ENCODE measurements at regions not wholly inside any gene's neighbourhood (a gene's known extent, or its start where the extent isn't known, plus 50 kb on each side); places are given as distances from the start of the nearest gene placed in this dataset.
"Not testable (repeated sequence)": the region's sequence is repeated elsewhere in the genome, so short reads cannot be mapped to it uniquely, and the experiment has no call there.

DNA sequence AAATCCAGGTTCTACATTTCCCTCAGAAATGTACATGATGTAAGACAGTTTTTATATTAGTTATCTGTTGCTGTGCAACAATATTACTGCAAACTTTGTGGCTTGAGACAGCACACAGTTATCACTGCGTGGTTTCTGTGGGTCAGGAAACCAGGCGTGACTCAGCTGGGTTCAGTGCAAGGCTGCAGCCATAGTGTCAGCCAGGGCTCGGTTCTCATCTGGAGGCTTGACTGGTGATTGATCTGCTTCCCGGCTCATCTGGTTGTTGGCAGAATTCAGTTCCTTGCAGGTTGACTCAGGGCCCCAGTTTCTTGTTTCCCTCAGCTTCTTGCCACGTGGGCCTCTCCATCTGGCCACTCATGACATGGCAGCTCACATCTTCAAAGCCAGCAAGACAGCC, 146.8 kb upstream of the ROPN1B start:
- peak; percentile 3 for DNase-seq (ENCODE audit: low read depth)

DNA sequence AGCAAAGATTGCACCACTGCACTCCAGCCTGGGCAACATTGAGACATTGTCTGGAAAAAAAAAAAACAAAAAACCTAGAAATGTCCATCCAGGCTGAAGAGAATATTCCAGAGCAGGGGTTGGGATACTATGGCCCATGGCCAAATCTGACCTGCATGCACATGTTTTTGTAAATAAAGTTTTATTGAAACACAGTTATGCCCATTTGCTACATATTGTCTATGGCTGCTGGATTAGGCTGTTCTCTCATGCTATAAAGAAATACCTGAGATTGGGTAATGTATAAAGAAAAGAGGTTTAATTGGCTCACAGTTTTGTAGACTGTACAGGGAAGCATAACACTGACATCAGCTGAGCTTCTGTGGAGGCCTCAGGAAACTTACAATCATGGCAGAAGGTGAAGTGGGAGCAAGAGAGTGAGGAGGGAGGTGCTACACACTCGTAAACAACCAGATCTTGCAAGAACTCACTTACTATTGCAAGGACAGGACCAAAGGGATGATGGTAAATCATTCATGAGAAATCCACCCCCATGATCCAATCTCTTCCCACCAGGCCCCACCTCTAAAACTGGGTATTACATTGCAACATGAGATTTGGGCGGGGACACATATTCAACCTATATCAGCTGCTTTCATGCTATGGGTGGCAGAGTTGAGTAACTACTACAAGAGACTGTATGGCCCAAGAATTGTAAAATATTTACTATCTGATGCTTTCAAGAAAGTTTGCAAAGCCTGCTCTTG, 137.8 kb upstream of the ROPN1B start:
- DNase-seq (ENCODE audit: low read depth): not testable (repeated sequence)

DNA sequence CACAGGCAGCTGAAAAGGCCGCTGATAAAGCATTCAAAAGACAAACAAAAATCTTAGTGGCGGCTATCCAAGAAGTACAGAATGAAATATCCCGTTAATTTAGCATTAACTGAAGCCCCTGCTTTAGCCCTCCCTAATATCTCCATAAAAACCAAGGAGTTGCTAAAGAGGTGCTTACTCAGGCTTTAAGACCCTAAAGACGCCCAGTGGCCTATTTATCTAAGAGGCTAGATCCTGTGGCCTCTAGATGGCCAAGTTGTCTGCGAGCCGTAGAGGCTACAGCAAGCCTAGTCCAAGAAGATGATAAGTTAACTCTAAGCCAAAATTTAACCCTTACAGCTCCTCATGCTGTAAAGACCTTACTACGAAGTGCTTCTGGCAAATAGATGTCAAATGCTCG, 133.4 kb upstream of the ROPN1B start:
- DNase-seq (ENCODE audit: low read depth): not testable (repeated sequence)

DNA sequence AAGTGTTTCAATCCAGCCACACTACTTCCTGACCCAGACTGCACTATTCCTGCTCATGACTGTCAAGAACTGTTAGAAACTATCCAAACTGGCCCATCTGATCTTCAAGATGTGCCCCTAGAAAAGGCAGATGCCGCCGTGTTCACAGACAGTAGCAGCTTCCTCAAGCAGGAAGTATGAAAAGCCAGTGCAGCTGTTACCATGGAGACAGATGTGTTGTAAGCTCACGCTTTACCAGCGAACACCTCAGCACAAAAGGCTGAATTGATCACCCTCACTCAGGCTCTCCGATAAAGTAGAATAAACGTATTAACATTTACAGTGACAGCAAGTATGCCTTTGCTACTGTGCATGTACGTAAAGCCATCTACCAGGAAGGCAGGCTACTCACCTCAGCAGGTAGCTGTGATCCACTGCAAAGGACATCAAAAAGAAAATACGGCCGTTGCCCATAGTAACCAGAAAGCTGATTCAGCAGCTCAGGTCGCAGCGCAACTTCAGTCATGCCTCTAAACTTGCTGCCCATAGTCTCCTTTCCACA, 132.9 kb upstream of the ROPN1B start:
- DNase-seq (ENCODE audit: low read depth): peak; percentile 4

DNA sequence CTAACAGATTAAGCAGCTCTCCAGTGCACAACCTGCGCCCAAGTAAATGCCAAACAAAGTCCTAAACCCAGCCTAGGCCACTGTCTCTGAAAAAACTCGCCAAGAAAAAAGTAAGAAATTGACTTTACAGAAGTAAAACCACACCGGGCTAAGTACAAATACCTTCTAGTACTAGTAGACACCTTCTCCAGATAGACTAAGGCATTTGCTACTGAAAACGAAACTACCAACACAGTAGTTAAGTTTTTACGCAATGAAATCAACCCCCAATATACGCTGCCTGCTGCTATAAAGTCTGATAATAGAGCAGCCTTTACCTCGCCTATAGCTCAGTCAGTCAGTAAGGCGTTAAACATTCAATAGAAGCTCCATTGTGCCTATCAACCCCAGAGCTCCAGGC, 132.2 kb upstream of the ROPN1B start:
- not testable (repeated sequence) for DNase-seq (ENCODE audit: low read depth)

DNA sequence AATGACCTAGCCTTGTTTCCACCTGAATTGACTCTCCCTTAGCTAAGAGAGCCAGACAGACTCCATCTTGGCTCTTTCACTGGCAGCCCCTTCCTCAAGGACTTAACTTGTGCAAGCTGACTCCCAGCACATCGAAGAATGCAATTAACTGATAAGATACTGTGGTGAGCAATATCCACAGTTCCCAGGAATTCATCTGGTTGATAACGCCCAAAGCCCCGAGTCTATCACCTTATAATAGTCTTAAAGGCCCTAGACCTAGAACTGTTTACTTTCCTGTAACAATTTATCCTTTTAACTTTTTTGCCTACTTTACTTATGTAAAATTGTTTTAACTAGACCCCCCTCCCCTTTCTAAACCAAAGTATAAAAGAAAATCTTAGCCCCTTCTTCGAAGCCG, 130.1 kb upstream of the ROPN1B start:
- DNase-seq (ENCODE audit: low read depth): not testable (repeated sequence)

DNA sequence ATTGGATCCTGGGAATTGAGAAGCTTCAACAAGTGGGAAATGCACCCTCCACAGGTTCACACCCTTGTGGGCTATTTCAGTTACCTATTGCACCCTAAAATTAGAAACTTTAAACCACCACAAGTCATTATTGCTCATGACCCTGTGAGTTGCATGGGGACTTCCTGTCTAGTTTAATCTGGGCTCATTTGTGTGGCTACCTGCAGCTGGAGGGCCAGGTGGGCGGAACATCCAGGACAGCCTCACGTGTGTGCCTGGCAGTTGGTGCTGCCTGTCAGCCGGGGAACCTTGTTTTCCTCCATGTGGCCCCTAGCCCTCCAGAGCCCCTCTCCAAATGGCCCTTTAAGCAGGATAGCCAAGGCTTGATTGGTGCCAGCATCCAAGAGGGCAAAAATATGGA, 128.5 kb upstream of the ROPN1B start:
- DNase-seq (ENCODE audit: low read depth): not testable (repeated sequence)

DNA sequence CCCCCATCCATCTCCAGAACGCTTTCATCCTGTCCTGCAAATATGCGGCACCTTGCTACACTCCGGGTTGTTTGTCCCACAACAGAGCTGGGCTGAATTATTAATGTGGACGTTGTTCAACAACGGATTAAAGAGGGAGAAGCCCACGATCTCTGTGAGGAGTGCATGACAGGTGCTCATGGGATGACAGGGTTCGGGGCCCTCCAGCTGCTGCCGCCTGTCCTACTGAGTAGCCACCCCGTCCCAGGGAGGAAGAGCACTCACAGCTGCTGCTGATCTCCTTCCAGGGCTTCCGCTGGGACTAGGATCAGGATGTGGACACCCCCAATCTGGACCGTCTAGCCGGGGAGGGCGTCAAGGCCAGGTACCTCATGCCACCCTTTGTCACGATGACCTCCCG, 121.0 kb upstream of the ROPN1B start:
- not testable (repeated sequence) for DNase-seq (ENCODE audit: low read depth)

DNA sequence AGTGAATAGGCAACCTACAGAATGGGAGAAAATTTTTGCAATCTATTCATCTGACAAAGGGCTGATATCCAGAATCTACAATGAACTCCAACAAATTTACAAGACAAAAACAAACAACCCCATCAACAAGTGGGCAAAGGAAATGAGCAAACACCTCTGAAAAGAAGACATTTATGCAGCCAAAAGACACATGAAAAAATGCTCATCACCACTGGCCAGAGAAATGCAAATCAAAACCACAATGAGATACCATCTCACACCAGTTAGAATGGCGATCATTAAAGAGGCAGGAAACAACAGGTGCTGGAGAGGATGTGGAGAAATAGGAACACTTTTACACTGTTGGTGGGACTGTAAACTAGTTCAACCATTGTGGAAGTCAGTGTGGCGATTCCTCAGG, 114.0 kb upstream of the ROPN1B start:
- DNase-seq (ENCODE audit: low read depth): not testable (repeated sequence)

DNA sequence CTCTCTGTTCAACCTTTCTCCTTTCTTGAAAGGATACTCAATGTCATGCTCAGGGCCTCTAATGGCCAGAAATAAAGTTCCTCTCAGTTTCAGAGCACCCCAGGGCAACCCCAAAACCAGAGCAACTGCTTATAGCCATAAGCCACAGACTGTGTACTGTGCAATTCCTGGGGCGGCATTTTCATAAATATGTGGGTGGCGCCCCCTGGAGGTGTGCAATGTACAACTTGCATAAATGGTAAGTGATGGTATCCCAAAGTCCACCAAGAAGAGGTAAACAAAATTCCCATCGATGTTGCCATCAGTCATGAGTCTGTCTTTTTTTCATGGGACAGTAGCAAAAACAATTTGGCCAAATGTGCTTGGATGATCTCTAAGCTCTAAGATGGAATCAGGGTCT, 108.4 kb upstream of the ROPN1B start:
- DNase-seq (ENCODE audit: low read depth): not testable (repeated sequence)

DNA sequence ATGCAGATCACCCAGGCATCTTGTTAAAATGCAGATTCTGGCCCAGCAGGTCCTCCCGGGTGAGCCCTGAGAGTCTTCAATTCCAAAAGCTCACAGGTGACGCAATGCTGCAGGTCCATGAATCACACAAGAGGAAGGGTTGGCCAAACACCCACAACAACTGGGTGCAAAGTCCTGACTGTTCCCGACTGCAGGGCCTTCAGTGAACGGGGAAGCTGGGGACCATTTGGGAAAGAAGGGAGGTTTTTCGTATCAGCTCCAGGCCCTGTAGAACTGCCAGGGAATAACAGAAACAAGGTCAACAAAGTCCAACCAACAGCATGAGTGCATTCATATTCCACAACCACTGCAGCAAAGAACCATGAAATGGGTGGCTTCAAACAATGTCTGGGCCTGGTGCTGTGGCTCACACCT, 106.1 kb upstream of the ROPN1B start:
- DNase-seq (ENCODE audit: low read depth): not testable (repeated sequence)

DNA sequence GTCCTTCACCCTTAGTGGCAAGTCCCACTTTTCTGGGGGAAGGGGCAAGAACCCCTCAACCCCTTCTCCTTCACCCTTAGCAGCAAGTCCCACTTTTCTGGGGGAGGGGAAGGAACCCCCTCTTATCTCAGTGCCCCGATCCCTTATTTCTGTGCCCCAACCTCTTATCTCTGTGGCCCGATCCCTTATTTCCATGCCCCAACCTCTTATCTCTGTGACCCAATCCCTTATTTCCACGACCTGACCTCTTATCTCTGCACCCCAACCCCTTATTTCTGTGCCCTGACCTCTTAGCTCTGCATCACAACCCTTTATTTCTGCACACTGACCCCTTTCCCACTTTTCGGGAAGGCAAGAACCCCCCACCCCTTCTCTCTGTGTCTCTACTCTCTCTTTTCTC, 104.4 kb upstream of the ROPN1B start:
- not testable (repeated sequence) for DNase-seq (ENCODE audit: low read depth)

DNA sequence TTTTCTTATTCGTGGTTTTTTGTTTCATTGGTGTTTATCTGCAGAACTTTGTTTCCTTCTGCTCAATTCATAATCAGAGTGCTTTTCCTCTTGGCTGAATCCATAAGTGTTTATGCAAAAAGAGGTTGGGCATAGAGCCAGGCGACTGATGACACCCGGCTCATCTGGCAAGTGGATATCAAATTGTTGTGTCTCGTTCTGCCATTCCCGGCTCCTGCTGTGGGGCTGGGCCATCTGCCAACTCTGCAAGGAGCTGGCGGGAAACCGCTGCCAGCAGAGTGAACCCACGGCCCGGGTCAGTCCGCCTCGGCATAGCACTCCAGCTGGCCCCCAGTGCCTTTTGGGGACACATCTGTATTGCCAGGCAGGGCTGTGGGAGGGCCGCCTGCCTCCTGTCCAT, 83.0 kb upstream of the ROPN1B start:
- DNase-seq (ENCODE audit: low read depth): not testable (repeated sequence)

DNA sequence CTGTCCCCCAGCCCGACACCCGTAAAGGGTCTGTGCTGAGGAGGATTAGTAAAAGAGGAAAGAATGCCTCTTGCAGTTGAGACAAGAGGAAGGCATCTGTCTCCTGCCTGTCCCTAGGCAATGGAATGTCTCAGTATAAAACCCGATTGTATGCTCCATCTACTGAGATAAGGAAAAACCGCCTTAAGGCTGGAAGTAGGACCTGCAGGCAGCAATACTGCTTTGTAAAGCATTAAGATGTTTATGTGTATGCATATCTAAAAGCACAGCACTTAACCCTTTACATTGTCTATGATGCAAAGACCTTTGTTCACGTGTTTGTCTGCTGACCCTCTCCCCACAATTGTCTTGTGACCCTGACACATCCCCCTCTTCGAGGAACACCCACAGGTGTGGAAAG, 69.8 kb upstream of the ROPN1B start:
- DNase-seq (ENCODE audit: low read depth): not testable (repeated sequence)

DNA sequence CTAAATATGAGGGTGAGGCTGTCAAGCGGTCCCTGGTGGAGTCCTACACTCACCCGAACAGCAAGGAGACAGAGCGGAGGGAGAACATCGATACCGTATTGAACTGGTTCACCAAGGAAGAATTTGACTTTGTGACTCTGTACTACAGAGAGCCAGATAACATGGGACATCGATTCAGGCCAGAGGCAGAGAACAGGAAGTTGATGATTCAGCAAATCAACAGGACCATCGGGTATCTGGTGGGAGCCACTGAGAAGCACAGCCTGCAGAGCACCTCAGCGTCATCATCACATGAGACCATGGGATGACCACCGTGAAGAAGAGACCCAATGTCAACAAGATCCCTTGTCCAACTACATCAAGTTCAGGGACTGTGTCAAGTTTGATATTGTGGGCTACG, 67.5 kb upstream of the ROPN1B start:
- DNase-seq (ENCODE audit: low read depth): not testable (repeated sequence)

DNA sequence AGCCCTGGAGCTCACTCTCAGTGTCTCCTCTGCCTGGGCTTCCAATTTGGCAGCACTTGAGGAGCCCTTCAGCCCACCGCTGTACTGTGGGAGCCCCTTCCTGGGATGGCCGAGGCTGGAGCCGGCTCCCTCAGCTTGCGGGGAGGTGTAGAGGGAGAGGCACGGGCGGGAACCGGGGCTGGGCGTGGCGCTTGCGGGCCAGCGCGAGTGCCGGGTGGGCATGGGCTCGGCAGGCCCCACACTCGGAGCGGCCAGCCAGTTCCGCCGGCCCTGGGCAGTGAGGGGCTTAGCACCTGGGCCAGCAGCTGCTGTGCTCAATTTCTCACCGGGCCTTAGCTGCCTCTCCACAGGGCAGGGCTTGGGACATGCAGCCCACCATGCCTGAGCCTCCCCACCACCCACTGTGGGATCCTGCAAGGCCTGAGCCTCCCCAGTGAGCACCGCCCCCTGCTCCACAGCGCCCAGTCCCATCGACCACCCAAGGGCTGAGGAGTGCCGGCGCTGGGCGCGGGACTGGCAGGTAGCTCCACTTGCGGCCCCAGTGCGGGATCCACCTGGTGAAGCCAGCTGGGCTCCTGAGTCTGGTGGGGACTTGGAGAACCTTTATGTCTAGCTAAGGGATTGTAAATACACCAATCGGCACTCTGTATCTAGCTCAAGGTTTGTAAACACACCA, 65.1 kb upstream of the ROPN1B start:
- not testable (repeated sequence) for DNase-seq (ENCODE audit: low read depth)

DNA sequence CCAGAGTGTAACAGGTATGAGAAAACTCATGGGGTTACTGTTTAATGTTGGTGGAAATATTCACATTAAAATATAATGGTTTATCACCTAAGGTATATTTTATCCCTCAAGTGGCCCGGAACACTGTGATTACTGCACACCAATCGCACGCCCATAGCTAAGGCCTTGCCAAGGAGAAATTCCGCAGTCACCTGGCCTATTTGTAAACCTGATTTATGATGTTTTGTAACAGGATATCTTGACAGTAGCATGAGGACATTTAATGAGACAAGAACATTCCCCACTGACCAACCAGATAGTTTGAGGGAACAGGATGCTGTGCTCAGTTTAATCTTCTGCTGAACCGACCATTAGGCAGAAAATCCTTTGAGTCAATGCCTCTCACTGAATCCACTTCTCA, 61.7 kb upstream of the ROPN1B start:
- DNase-seq (ENCODE audit: low read depth): not testable (repeated sequence)

DNA sequence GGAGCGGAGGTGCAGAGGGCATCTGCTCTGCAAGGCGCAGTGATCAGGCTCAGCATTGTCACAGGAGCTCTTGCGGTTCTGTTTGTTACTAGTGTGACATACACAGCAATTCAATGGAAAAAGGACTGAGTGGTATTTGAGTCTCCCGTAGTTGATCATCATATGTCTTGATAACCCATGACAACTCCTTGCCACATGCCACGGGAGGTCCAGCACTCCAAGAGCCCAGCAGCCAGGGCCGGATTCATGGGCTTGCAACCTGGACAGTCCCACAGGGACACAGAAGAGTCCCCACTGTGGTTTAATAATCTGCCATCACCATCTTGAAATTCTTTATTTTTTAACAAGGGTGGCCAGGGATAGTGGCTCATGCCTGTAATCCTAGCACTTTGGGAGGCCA, 58.1 kb upstream of the ROPN1B start:
- DNase-seq (ENCODE audit: low read depth): not testable (repeated sequence)

DNA sequence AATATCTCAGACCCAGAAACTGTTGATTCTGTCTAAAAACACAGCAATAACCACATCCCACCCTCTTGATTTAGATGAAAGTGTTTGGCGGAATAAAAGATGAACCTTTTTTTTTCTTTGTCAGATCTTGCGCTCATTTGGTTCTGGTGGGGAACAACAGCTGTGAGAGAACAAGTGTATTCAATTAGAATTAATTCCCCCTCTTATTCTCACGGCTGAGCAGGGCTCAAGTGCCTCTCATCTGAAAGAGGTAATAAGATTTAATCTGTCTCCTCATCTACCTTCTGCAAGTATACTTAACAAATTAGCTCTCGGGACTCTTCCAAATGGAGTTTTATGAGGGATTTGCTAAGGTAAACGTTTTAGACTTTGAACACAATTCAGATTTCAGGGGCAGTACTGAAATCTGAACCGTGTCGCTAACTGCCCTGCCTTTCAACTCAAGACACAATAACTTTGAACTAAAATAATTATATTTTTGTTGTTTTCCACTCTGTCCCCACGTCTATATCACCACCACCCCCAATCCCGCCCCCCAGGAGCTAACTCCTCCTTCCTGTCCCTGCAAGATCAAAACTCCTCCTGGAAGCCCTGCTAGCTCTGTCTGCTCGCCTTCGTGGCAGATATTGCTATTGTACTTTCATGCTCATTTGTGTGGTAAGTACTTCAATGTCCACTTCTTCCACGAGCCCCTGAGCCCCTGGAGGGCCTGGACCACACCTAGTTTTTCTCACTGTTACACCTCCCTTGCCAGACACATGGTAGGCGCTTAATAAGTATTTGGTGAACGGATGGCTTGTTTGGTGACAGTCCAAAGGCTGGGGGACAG, 54.2 kb upstream of the ROPN1B start:
- not testable (repeated sequence) for DNase-seq (ENCODE audit: low read depth)

DNA sequence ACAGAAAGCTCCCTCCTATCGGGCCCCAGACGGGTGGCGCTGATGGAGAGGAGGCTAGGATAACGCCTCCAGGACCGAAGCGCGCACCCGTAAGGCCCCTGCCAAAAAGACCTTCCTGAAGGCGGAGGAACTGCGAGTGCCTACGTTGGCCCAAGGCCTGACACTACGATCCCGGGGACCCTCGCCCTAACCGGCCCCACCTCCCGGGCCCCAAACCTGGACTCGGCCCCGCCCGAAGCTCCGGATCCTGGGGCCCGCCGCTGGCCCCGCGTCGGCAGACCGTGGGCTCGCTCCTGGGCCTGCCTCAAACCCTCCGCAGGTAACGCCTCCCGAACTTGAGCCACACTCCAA, 53.6 kb upstream of the ROPN1B start:
- peak; percentile 10 for DNase-seq (ENCODE audit: low read depth)

DNA sequence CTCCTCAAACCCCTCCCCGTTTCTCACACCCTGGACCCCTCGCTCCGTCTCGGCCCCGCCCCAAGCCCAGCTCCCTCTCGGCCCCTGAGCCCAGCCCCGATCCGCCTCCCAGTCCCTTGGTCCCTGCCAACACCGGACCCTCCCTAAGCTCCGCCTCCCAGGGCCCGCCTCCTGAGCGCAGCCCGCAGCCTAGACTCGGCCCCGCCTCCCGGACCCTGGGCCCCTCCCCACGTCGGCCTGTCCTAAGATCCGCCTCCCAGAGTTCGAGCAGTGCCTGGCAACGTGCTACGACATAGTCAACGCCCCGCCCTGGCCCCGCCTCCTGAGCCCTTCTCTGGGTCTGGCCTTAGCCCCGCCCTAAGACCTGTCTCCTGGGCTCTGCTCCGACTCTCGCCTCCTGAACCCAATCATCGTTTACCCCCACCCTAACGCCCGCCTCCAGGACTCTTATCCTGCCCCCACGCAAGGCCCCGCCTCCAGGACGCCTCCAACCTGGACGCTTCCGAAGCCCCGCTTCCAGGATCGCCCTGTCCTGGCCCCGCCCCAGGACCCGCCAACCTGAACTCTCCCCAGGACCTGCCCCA, 53.1 kb upstream of the ROPN1B start:
- peak; percentile 97 for DNase-seq (ENCODE audit: low read depth)

DNA sequence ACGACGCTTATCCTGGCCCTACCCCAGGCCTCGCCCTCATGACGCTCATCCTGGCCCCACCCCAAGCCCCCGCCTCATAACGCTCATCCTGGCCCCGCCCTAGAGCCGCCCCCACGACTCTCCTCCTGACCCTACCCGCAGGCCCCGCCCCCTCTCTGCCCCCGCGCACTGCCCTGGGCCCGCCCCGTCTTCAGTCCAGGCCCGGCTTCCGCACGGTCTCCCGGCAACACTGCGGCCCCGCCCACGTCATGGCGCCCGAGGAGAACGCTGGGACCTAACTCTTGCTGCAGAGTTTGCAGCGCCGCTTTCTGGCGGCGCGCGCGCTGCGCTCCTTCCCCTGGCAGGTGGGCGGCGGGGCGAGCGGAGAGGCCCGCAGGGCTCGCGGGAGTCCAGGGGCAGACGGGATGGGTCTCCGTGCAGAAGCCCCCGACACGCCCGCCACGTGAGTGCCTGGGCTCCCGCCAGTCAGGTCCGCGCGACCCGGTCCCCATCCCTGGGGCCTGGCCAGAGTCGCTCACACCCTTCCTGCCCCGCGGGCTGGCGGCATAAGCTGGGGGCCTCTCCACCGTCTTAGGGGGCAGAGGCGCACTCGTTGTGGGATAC, 52.5 kb upstream of the ROPN1B start:
- peak; percentile 94 for DNase-seq (ENCODE audit: low read depth)

All from activated T-cell treated with anti-CD3 and anti-CD28 coated beads for 1 hour (primary cell).